CD4-positive, alpha-beta T cell treated with Interleukin-4 for 4 hours (primary cell): ENCODE measurements at regions not wholly inside any gene's neighbourhood (a gene's known extent, or its start where the extent isn't known, plus 50 kb on each side); places are given as distances from the start of the nearest gene placed in this dataset.

ENCODE experiments used
- DNase-seq: peaks from one replicate; pipeline ENCODE4 v3.0.0-alpha.2; 2020

DNA sequence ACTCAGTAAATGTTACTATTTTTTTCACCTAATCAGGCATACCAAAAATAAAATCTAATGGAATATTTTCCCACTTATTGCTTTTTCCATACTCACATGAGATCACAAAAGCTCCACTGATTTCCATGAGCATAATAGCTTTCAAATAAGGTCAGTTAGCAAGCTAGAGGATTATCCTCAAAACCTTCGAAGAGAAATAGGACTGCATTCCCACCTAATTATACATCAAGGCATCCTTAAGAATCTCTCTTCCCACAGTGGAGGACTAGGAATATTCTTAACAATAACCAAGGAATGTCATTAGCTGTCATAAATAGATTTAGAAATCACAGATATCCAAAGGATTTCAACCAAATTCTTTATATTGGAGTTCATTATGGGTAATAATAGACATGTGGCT is 127.9 kb upstream of the STT3B start:
- no peak for DNase-seq

- DNase-seq = no peak
Observed at GRCh38 chr3:31405515-31405914, 127.2 kb upstream of the STT3B start.

GRCh38 chr3:31406896-31407295 is 125.8 kb upstream of the STT3B start:
- no peak for DNase-seq

DNA sequence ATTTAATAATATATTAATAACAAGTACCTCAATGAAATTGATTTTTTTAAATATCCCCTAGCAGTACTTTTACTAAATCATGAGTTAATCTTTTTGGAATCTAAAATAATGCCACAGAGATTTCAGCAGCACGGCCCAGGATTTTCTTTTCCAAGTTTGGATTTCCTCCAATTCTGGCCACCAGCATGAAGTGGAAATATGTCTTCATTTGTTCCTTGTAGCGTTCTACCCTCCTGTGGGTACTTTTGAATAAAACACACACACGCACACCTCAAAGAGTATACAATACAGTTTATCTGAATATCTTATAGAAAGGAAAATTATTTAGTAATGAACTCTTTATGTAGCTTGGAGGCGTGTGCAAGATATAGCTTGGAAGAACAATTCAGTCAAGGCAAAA is 125.1 kb upstream of the STT3B start:
- DNase-seq = no peak

DNA sequence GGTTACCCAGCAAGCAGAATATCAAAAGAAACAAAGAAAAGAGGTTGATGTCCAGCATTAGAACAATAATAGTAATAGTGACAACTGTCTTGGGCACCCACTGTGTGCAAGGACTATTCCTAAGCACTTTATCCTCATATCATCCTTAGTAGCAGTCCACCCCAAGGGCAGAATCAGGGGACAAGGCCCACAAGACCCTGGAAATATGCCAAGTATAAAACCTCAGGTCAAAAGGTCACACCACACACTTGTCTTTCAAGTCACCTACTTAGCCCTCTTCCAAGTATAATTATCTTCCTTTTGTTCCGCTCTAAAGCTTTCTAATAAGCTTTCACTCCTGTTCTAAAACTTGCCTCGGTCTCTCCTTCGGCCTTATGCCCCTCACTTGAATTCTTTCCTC is 124.0 kb upstream of the STT3B start:
- DNase-seq = no peak

DNA sequence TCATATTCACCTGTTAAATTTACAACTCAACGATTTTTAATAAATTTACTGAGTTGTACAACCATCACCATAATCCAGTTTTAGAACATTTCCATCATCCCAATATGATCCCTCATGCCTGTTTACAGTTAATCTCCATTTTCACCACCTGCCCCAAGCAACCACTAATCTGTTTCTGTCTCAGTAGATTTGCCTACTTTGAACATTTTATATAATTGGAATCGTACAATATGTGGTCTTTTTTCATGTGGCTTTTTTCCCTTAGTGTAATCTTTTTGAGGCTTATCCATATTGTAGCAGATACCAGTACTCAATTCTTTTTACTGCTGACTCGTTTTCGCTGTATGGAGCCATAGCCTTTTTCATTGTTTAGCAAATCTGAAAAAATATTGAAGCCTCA is 123.3 kb upstream of the STT3B start:
- no peak for DNase-seq

DNA sequence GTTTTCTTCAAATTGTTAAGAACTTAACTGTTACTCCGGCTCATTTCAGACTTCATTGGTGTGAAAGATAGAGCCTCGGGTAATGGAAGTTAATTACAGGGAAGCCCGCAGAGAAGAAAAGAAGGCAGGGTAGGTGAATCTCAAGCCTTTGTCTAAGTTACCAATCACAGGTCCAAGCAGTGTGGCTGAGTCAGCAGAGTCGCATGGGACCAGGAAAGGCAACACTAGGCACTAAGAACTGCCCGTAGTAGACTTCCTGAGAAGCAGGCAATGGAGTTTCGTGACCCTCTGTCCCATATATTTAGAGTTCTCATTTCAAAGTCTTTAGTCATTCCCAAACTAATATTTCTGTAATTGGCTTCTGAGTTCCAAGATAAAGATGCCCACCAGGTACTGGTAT is 122.9 kb upstream of the STT3B start:
- no peak for DNase-seq

DNA sequence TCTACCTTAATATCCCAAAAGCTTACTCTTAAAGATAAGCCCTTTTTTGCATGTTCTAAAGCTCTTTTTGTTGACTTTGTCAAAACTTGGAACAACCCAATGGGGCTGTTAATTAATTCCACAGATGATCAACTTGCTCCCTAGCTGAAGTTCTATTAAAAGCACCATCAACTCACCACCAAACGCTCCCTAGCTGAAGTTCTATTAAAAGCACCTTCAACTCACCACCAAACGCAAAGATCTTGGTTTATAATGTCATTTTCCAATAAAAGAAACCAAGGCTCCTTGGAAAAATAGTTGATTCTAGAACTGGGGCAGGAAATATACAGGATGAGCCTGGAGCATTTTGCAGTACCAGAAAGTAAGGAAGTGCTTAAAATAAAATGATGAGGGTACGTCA is 122.3 kb upstream of the STT3B start:
- DNase-seq = no peak

DNA sequence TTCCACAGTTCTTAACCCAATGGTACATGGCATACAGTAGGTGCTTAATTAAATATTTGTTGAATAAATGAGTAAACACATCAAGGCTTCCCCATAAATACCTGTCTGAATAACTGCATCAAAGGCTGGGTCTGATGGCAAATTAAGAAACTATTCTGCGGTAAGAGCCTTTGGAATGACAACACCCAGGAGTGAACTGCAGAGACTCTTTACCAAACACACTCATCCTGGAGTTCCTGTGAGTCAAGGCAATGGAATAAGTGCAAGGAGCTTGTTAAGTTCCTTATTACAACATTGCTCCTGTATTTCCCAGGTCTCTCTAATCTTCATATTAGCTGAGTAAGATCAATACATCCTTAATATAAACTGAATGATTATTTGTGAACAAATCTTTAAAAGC is 119.9 kb upstream of the STT3B start:
- DNase-seq = no peak

DNA sequence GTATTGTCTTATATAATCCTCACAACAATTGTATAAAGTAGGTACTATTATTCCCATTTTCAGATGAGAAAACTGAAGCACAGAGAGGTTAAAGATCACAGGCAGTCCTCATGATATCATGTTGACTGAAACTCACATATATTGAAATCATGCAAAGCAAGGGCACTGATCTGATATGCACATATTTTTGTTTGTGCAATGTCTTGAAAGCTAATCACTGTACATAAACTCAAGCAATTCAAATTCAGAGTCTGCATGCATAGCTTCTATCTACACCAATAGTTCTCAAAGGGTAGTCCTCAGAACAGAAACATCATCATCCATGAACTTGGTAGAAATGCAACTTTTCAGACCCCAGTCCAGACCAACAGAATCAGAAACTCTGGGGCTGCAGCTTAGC is 119.2 kb upstream of the STT3B start:
- DNase-seq = no peak

DNA sequence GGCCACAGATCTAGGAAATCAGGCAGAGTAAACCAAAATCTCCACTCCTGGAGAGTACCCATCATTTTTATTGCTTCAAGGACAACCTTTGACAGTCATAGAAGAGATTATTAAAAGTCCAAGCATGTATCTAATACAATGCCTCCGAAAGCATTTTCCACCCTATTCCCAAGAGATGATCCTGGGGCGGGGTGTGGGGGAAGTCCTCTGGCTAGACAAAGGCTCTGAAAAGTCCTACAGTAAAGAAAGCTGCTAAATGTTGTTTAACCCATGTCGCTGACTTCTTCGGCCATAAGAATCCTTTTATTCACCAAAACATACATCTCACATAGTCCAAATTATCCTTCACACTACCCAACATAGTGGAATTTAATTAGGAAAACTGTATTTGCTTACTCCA is 115.7 kb upstream of the STT3B start:
- DNase-seq = no peak

DNA sequence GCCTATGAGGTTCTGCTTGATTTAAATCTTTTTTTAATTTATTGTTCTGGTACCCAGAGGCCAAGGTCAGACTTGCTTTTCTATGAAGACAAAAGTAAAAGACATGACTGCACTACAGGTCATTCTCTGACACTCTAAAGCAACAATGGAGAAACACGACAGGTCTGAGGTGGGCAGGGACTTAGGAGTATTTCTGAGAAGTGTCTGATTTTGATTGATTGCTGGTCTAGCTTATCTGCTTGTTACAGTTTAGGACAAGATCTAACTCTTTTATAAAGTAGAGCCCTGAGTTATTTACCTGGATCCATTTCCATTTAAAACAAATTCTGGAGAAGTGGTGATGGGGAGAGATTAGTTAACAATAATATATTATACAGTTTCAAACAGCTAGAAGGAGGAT is 115.2 kb upstream of the STT3B start:
- no peak for DNase-seq

- DNase-seq = no peak
Observed at GRCh38 chr3:31420311-31420710, 112.4 kb upstream of the STT3B start.

DNA sequence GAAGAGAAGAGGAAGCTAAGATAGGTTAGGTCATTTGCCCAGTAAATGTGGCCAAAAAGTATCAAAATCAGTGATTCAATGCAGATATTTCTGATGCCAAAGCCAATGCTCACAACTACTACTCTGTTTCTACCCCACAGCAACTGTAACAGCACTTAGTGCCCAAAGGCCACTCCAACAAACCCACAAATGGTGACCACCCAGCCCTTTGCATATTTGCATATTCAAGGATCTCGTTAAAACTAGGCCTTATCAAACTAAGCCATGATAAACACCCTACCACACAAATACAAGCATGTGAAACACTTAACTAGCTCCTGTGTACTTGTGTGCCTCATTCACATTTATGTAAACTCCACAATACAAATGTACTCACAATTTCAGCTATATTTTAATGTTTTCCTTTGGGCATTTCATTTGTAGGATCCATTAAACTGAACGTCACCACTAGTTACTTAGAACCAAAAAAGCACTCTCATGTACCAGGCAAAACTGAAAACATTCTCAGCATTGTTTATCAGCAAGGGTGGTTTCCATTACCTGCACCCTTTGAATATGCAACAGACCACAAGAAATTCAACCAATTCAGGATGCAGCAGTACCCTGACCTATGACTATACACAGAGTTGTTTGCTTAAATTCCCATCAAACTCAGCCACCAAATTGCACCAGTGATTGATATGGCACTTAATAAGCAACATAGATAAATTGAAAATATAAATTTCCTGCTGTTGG is 111.2 kb upstream of the STT3B start:
- DNase-seq = peak; percentile 41

GRCh38 chr3:31422237-31422636 is 110.5 kb upstream of the STT3B start:
- no peak for DNase-seq

DNA sequence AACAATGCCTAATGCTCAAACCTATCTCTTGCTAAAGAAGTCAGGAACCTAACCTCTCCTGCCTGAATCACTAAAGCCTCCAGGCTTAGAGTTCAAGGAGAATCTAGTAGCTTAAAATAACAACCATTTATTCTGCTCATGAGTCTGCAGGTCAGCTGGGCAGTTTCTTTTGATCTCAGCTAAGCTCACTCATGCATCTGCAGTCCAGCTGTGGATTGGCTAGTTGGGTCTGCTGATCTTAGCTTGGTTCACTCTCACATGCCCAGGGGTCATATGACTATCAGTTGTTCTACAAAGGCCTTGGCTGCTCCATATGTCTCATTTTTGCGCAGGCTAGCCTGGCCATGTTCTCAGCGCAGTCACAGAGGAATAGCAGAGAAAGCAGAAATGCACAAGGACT is 109.2 kb upstream of the STT3B start:
- no peak for DNase-seq

- DNase-seq = no peak
Observed at GRCh38 chr3:31425401-31425800, 107.3 kb upstream of the STT3B start.

GRCh38 chr3:31427623-31428022 is 105.1 kb upstream of the STT3B start:
- DNase-seq = no peak

- DNase-seq = no peak
Observed at GRCh38 chr3:31431321-31431720, 101.4 kb upstream of the STT3B start.

- no peak for DNase-seq
Observed at GRCh38 chr3:31432897-31433678, 99.6 kb upstream of the STT3B start.

DNA sequence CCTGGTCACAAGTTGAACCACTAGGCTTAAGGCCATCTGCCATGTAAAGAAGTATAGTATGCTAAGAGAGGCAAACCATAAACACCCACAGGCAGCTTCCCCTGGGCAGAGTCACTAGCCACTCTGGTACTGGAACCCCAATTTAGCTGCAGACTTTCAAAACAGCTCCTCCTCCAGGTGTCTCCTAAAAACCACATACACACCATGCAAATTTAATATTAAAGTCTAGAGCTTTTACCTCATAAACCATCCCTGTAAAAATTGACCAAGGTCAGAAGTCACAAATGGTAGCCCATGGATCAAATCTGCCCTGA is 99.1 kb upstream of the STT3B start:
- no peak for DNase-seq

DNA sequence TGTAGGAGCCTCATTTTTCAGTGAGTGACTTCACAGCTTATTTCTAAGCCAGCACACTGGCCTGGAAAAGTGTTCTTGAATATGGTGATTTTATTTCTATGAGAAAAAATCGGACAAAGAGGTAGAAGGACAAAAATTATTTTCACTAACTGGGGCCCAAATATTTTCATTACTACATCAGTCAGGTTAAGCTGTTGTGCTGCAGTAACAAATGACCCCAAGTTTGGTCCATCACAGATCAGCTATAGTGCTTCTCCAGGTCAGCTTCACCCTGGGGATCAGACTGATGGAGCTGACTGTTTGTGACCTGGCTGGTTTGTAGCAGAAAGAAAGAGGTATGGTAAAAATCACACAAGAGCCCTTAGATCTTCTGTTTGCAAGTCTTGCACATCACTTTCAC is 97.9 kb upstream of the STT3B start:
- DNase-seq = no peak

- DNase-seq = no peak
Observed at GRCh38 chr3:31436830-31437229, 95.9 kb upstream of the STT3B start.

- DNase-seq = no peak
Observed at GRCh38 chr3:31438742-31439141, 94.0 kb upstream of the STT3B start.
